Ecto neural progenitor cell (in vitro differentiated cells): ENCODE measurements at regions not wholly inside any gene's neighbourhood (a gene's known extent, or its start where the extent isn't known, plus 50 kb on each side); places are given as distances from the start of the nearest gene placed in this dataset.

Source experiments
- DNase-seq: peaks from one replicate; pipeline ENCODE4 v3.0.0-alpha.2; 2018; ENCODE audit warnings: low spot score

GRCh38 chr12:130216031-130216430 lies 53.8 kb downstream of the FZD10 start:
- peak; percentile 38 for DNase-seq

- peak; percentile 37 for DNase-seq
These were observed 56.4 kb downstream of the FZD10 start for GRCh38 chr12:130218682-130219081.

GRCh38 chr12:130219929-130220705 lies 57.9 kb downstream of the FZD10 start:
- peak; percentile 50 for DNase-seq

GRCh38 chr12:130220706-130221100 lies 58.4 kb downstream of the FZD10 start:
- no peak for DNase-seq

GRCh38 chr12:130222519-130223218 lies 60.4 kb downstream of the FZD10 start:
- DNase-seq = peak; percentile 56

GRCh38 chr12:130223767-130224244 lies 61.5 kb downstream of the FZD10 start:
- peak; percentile 39 for DNase-seq

GRCh38 chr12:130224613-130225012 lies 62.3 kb downstream of the FZD10 start:
- peak; percentile 41 for DNase-seq

- peak; percentile 44 for DNase-seq
These were observed 63.1 kb downstream of the FZD10 start for GRCh38 chr12:130225347-130225746.

GRCh38 chr12:130226126-130226525 lies 63.9 kb downstream of the FZD10 start:
- DNase-seq = peak; percentile 57

GRCh38 chr12:130226771-130227170 lies 64.5 kb downstream of the FZD10 start:
- DNase-seq = peak; percentile 43

- no peak for DNase-seq
These were observed 65.4 kb downstream of the FZD10 start for GRCh38 chr12:130227641-130228040.

- peak; percentile 37 for DNase-seq
These were observed 74.2 kb downstream of the FZD10 start for GRCh38 chr12:130236446-130236845.

- peak; percentile 42 for DNase-seq
These were observed 78.7 kb downstream of the FZD10 start for GRCh38 chr12:130240831-130241590.

GRCh38 chr12:130242506-130242905 lies 80.2 kb downstream of the FZD10 start:
- peak; percentile 43 for DNase-seq

GRCh38 chr12:130245251-130245650 lies 83.0 kb downstream of the FZD10 start:
- peak; percentile 49 for DNase-seq

GRCh38 chr12:130246560-130246959 lies 84.3 kb downstream of the FZD10 start:
- DNase-seq = no peak

- DNase-seq = no peak
These were observed 85.5 kb downstream of the FZD10 start for GRCh38 chr12:130247634-130248237.

- DNase-seq = no peak
These were observed 87.1 kb downstream of the FZD10 start for GRCh38 chr12:130249376-130249775.

GRCh38 chr12:130251236-130251780 lies 86.4 kb upstream of the PIWIL1 start:
- DNase-seq = no peak

- no peak for DNase-seq
These were observed 83.8 kb upstream of the PIWIL1 start for GRCh38 chr12:130253866-130254265.

GRCh38 chr12:130254461-130255276 lies 83.0 kb upstream of the PIWIL1 start:
- no peak for DNase-seq
